ENCODE measurements at regions not wholly inside any gene's neighbourhood (a gene's known extent, or its start where the extent isn't known, plus 50 kb on each side); places are given as distances from the start of the nearest gene placed in this dataset.

GRCh38 chr9:90073186-90073945, 468.6 kb downstream of the GADD45G start:
- no peak for DNase-seq (ENCODE audit: low spot score)
- no peak overlapping the region for H3K4me3 ChIP-seq
- H4K20me1 ChIP-seq (replicated peaks; ENCODE audit: insufficient read depth), result no peaks in the 10 kb centered on the region
- H3K27me3 Mint-ChIP-seq (ENCODE audit: insufficient read depth, low read depth, poor library complexity), result no peaks in the 10 kb centered on the region
- ATAC-seq, result no peak
- H2AFZ ChIP-seq, result no peak overlapping the region; the same call in 1 of the 2 replicates
- H3F3A ChIP-seq (replicated peaks; ENCODE audit: low read depth), result no peaks in the 10 kb centered on the region
- H3K9me2 ChIP-seq (ENCODE audit: insufficient read depth), result peaks cover 10% of the 10 kb centered on the region; the same call in 1 of the 2 replicates
- H3K4me2 ChIP-seq, result no peak overlapping the region
- H3K4me1 ChIP-seq (ENCODE audit: insufficient read depth), result no peaks in the 10 kb centered on the region
- no peaks in the 10 kb centered on the region for H3K36me3 Mint-ChIP-seq (ENCODE audit: low read depth)
- H3K27ac Mint-ChIP-seq, result no peak overlapping the region
- no peaks in the 10 kb centered on the region for H3K9me3 Mint-ChIP-seq
- no peaks in the 10 kb centered on the region for H3K36me3 ChIP-seq (ENCODE audit: insufficient read depth)
- no peak overlapping the region for H3K4me3 Mint-ChIP-seq
- no peak for TF ChIP-seq REST (IDR thresholded peaks at IDR 0.05; ENCODE audit: unreplicated experiment)
- no peak for TF ChIP-seq CTCF (conservative IDR thresholded peaks at IDR 0.05; ENCODE audit: low read depth in 2 of 2)
- TF ChIP-seq CREB1 (CRISPR knock-in tag; IDR thresholded peaks at IDR 0.05; ENCODE audit: low read depth), result no peak
- TF ChIP-seq ZNF462 (CRISPR knock-in tag; IDR thresholded peaks at IDR 0.05), result no peak
- TF ChIP-seq POLR2AphosphoS5 (IDR thresholded peaks at IDR 0.05; ENCODE audit: low read depth), result no peak
- TF ChIP-seq ZNF114 (CRISPR knock-in tag; IDR thresholded peaks at IDR 0.05), result no peak
- TF ChIP-seq JUNB (IDR thresholded peaks at IDR 0.05; ENCODE audit: unreplicated experiment), result no peak
- TF ChIP-seq ZNF331 (CRISPR knock-in tag; IDR thresholded peaks at IDR 0.05; ENCODE audit: low read depth), result no peak
- TF ChIP-seq EZH2phosphoT487 (IDR thresholded peaks at IDR 0.05; ENCODE audit: unreplicated experiment), result no peak
- no peak for TF ChIP-seq NANOG (IDR thresholded peaks at IDR 0.05; ENCODE audit: borderline replicate concordance)
- no peak for TF ChIP-seq STAT1 (IDR thresholded peaks at IDR 0.05; ENCODE audit: unreplicated experiment)
- TF ChIP-seq ETS1 (IDR thresholded peaks at IDR 0.05), result no peak
- TF ChIP-seq EZH2 (IDR thresholded peaks at IDR 0.05; ENCODE audit: low read depth, unreplicated experiment), result no peak
- H3K27ac ChIP-seq (ENCODE audit: low read depth), result no peak overlapping the region
- H3K79me2 ChIP-seq (replicated peaks; ENCODE audit: insufficient read depth), result no peaks in the 10 kb centered on the region
- H3K27me3 ChIP-seq (ENCODE audit: insufficient read depth), result no peaks in the 10 kb centered on the region
- H3K4me1 Mint-ChIP-seq, result no peaks in the 10 kb centered on the region

Measured in GM23338 (cell line).